ENCODE measurements at regions not wholly inside any gene's neighbourhood (a gene's known extent, or its start where the extent isn't known, plus 50 kb on each side); places are given as distances from the start of the nearest gene placed in this dataset.

DNA sequence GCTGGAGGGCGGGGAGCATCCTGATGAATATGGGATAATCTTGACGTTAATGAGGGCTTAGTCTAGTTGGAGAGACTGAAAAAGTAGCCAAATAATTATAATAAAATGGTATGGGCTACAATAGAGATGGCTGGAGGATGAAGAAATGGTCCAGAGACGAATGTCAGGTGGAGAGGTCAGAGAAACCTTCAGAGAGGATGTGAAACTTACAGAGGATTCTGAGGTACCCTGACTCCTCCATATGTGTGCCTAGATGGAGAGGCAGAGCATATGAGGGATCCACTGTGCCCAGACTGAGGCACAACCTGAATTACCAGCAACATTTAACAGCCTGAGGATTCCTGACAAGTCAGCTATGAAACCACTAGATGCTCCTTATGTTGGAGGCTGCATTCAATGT is 417.0 kb downstream of the ATP23 start:
- no peak for TF ChIP-seq ZFX (IDR thresholded peaks at IDR 0.05; ENCODE audit: borderline replicate concordance)
- TF ChIP-seq, protein P1, sequence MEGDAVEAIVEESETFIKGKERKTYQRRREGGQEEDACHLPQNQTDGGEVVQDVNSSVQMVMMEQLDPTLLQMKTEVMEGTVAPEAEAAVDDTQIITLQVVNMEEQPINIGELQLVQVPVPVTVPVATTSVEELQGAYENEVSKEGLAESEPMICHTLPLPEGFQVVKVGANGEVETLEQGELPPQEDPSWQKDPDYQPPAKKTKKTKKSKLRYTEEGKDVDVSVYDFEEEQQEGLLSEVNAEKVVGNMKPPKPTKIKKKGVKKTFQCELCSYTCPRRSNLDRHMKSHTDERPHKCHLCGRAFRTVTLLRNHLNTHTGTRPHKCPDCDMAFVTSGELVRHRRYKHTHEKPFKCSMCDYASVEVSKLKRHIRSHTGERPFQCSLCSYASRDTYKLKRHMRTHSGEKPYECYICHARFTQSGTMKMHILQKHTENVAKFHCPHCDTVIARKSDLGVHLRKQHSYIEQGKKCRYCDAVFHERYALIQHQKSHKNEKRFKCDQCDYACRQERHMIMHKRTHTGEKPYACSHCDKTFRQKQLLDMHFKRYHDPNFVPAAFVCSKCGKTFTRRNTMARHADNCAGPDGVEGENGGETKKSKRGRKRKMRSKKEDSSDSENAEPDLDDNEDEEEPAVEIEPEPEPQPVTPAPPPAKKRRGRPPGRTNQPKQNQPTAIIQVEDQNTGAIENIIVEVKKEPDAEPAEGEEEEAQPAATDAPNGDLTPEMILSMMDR (IDR thresholded peaks at IDR 0.05): no peak
